Glutamatergic neuron (in vitro differentiated cells): ENCODE measurements at regions not wholly inside any gene's neighbourhood (a gene's known extent, or its start where the extent isn't known, plus 50 kb on each side); places are given as distances from the start of the nearest gene placed in this dataset.

ENCODE experiments used
- DNase-seq: peaks from one replicate; pipeline ENCODE4 v3.0.0; 2022
- H3K27ac Mint-ChIP-seq: one replicate; pipeline ENCODE4 v1.8.0; 2020; ENCODE audit warnings: mild to moderate bottlenecking, mixed read lengths, inconsistent platforms; ENCODE audit not compliant: unreplicated experiment
- H3K27me3 Mint-ChIP-seq: one replicate; pipeline ENCODE4 v1.8.0; 2020; ENCODE audit warnings: mild to moderate bottlenecking, moderate library complexity, mixed read lengths, inconsistent platforms; ENCODE audit not compliant: unreplicated experiment
- H3K36me3 Mint-ChIP-seq: one replicate; pipeline ENCODE4 v1.8.0; 2020; ENCODE audit warnings: mild to moderate bottlenecking, mixed read lengths, inconsistent platforms; ENCODE audit not compliant: unreplicated experiment
- H3K4me1 Mint-ChIP-seq: one replicate; pipeline ENCODE4 v1.8.0; 2020; ENCODE audit warnings: mild to moderate bottlenecking, low read depth, mixed read lengths, inconsistent platforms; ENCODE audit not compliant: unreplicated experiment
- H3K4me3 Mint-ChIP-seq: one replicate; pipeline ENCODE4 v1.8.0; 2020; ENCODE audit warnings: mild to moderate bottlenecking, mixed read lengths, inconsistent platforms; ENCODE audit not compliant: unreplicated experiment
- H3K9me3 Mint-ChIP-seq: one replicate; pipeline ENCODE4 v1.8.0; 2020; ENCODE audit warnings: mild to moderate bottlenecking, moderate library complexity, mixed read lengths, inconsistent platforms; ENCODE audit not compliant: unreplicated experiment
- TF ChIP-seq, protein P1 (sequence below): fragments of 200-600 bp; sonication (generic); IDR thresholded peaks from one replicate; pipeline ENCODE4 v1.5.0; 2021; ENCODE audit not compliant: partially characterized antibody, unreplicated experiment

DNA sequence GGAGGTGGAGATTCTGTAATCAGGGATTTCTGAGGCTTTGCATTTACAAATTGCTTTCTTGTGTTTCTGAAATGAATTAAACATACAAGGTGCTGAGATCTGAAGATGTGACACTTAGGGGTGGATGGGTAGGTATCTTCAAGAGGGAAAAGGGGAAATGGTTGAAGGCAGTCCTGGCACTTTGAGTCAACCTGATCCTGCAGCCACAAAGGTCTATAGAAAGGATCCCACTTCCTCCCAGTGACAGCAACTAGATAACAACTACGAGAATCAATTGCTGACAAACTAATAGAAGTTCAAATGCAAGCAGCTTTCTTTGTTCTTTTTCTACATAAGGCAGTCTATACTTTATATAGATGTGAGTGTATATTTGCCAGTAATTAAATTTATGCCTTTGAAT is 553.3 kb downstream of the MDFIC start:
- peaks cover 11% of the 10 kb centered on the region for H3K4me1 Mint-ChIP-seq
- no peak overlapping the region for H3K4me3 Mint-ChIP-seq
- peaks cover 2% of the 10 kb centered on the region for H3K9me3 Mint-ChIP-seq
- DNase-seq = no peak
- no peak overlapping the region for H3K27ac Mint-ChIP-seq
- TF ChIP-seq, protein P1, sequence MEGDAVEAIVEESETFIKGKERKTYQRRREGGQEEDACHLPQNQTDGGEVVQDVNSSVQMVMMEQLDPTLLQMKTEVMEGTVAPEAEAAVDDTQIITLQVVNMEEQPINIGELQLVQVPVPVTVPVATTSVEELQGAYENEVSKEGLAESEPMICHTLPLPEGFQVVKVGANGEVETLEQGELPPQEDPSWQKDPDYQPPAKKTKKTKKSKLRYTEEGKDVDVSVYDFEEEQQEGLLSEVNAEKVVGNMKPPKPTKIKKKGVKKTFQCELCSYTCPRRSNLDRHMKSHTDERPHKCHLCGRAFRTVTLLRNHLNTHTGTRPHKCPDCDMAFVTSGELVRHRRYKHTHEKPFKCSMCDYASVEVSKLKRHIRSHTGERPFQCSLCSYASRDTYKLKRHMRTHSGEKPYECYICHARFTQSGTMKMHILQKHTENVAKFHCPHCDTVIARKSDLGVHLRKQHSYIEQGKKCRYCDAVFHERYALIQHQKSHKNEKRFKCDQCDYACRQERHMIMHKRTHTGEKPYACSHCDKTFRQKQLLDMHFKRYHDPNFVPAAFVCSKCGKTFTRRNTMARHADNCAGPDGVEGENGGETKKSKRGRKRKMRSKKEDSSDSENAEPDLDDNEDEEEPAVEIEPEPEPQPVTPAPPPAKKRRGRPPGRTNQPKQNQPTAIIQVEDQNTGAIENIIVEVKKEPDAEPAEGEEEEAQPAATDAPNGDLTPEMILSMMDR = no peak
- no peaks in the 10 kb centered on the region for H3K36me3 Mint-ChIP-seq
- no peaks in the 10 kb centered on the region for H3K27me3 Mint-ChIP-seq

DNA sequence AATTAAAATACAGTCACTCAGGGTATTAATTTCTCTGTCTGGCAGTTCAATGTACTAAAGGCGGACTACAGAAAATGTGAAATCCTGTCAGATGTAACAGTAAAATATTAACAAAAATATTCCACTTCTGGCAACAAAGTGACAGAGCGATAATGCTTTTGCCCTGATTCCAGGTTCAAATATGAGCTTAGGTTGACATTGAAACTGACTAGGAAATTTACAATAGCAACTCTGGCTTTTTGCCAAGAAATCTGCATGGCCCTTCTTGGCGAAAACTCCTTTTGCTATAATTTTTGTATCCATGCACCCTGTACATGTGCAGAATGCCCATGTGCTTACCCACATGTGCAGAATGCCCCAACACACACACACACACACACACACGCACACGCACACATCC is 552.2 kb downstream of the MDFIC start:
- no peaks in the 10 kb centered on the region for H3K36me3 Mint-ChIP-seq

DNA sequence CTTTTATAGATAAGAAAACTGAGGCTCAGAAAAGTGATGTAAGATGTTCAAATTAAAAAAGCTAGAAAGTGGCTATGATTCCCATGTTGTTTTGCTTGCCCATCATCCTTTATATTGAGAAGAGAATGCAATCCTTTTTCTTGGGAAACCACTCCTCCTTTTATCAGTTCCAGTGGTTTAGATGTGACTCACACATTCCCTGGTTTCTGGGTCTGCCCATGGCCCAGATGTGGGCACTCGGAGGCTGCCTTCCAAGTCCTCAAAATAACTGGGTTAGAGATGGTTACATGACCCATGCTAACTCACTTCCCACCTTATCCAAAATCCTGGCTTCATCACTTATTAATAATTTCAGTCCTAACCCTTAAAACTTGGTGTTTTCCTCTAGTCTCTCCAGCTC is 550.0 kb downstream of the MDFIC start:
- Mint-ChIP-seq H3K27ac (no peak overlapping the region), H3K27me3 (no peaks in the 10 kb centered on the region)

More for the DNA sequence above, 552.2 kb downstream of the MDFIC start:
- peaks cover 2% of the 10 kb centered on the region for H3K9me3 Mint-ChIP-seq
- no peak overlapping the region for H3K4me3 Mint-ChIP-seq
- H3K4me1 Mint-ChIP-seq = peaks cover 11% of the 10 kb centered on the region
- H3K27ac Mint-ChIP-seq = no peak overlapping the region
- TF ChIP-seq, protein P1 = no peak
- no peak for DNase-seq
- H3K27me3 Mint-ChIP-seq = no peaks in the 10 kb centered on the region

DNA sequence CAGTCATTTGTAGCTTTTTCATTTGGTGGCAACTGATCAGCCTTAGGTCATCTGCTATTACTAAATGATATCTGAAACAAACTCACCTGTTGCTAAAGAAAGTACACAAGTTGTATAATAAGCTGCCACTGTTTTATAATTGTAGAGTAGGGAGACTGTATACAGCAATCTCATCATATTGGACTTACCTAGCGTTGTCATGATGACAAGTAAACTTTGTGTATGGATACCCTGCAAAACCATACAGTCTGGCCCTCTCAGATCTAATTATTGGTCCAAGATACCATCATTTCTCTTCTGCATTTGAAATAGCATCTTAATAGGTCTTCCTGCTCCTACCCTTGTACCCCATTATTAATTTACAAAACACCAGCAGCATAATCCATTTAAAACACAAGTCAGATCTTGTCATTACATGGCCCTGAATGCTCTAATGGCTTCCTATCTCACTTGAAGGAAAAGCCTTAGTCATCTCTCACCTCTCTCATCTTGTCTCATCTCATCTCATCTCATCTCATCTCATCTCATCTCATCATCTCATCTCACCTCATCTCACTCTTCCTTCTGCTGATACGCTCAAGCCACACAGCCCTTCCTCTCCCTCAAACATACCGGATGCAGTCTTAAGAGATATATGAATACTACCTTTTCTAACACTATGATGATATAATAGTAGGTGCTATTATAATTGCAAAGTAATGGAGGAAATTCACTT is 540.6 kb downstream of the MDFIC start:
- DNase-seq = no peak
- Mint-ChIP-seq H3K27me3 (no peaks in the 10 kb centered on the region), H3K36me3 (no peaks in the 10 kb centered on the region), H3K4me1 (peaks cover 10% of the 10 kb centered on the region), H3K27ac (peak overlapping the region; percentile 1), H3K4me3 (no peak overlapping the region), H3K9me3 (peaks cover 6% of the 10 kb centered on the region)
- TF ChIP-seq, protein P1 = no peak

More for the DNA sequence above, 550.0 kb downstream of the MDFIC start:
- Mint-ChIP-seq H3K9me3 (no peaks in the 10 kb centered on the region), H3K36me3 (no peaks in the 10 kb centered on the region), H3K4me3 (no peak overlapping the region), H3K4me1 (peaks cover 11% of the 10 kb centered on the region)
- TF ChIP-seq, protein P1 = no peak
- DNase-seq = no peak

DNA sequence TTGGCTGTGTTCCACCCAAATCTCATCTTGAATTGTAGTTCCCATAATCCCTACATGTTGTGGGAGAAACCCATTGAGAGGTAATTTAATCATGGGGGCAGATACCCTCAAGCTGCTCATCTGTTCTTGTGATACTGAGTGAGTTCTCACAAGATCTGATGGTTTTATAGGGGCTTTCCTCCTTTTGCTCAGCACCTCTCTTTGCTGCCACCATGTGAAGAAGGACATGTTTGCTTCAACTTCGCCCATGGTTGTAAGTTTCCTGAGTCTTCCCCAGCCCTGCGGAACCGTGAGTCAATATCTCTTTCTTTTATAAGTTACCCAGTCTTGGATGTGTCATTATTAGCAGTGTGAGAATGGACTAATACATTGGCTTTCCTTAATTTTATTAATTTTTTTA is 527.8 kb downstream of the MDFIC start:
- DNase-seq = no peak
- H3K4me3 Mint-ChIP-seq = no peak overlapping the region
- TF ChIP-seq, protein P1 = no peak
- no peaks in the 10 kb centered on the region for H3K27me3 Mint-ChIP-seq
- no peaks in the 10 kb centered on the region for H3K9me3 Mint-ChIP-seq
- no peaks in the 10 kb centered on the region for H3K36me3 Mint-ChIP-seq
- H3K4me1 Mint-ChIP-seq = no peaks in the 10 kb centered on the region
- no peak overlapping the region for H3K27ac Mint-ChIP-seq
